ENCODE measurements at regions not wholly inside any gene's neighbourhood (a gene's known extent, or its start where the extent isn't known, plus 50 kb on each side); places are given as distances from the start of the nearest gene placed in this dataset.
"Not testable (repeated sequence)": the region's sequence is repeated elsewhere in the genome, so short reads cannot be mapped to it uniquely, and the experiment has no call there.

DNA sequence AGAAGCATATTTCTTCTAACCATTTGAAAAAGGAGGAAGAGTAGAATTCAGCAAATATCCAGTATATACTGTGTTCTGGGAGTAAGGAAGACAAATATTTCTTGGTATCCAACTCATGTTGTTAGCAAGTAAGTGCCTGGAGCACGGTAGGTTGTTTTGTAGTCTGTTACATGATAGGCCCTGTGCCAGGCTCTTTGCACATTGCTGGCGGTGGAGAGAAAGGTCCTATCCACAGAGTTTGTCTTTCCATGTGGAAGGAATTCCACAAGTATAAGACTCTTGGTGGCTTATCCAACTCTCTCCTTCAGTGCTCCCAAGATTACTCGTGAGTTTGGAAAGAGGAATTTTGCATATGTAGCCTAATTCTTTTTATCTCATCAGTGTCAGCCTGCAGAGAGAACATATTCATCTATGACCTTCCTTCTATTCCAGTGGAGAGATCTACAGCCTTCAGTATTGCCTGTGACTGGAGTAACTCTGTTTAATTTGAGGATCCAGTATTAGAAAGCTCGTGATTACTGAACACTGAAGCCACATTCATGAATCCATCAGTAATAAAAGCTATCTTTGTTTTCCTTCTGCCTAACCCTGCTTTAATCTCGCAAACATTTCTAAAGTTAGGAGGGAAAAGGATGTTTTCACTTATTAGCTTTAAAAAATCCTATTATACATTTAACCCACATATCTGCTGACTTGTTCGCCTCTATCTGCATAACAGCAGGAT, 183.9 kb upstream of the CSNK1A1L start:
- no peak for DNase-seq

DNA sequence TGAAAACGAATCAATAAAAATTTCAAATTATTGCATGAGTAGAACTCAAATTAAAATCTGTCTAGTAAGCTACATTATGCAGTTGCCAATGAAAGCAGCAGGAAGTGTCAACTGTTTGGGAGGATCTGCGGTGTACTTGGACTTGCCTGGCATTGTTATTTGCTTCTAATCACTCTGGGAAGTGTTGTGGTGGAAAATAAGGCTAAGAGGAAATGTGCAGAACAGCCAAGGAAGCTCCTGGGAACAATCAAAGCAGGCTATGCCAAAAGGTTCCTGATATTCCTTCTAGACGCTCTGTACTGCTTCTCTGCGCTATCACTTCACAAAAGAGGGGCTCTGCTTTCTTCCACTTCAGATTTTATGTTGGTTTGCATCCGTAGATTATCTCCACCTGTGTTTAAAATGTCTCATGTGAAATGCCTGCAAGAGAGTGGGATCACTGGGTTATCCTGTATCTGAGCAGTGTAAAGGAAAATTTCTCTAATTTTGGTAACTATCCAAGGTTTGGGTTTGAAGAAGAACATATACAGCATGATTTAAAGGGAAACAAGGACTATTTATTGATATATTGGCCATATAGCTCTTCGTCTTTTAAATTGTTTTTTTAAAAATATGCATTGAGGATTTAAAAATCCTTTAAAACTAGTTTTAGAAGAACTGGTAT, 182.7 kb upstream of the CSNK1A1L start:
- no peak for DNase-seq

DNA sequence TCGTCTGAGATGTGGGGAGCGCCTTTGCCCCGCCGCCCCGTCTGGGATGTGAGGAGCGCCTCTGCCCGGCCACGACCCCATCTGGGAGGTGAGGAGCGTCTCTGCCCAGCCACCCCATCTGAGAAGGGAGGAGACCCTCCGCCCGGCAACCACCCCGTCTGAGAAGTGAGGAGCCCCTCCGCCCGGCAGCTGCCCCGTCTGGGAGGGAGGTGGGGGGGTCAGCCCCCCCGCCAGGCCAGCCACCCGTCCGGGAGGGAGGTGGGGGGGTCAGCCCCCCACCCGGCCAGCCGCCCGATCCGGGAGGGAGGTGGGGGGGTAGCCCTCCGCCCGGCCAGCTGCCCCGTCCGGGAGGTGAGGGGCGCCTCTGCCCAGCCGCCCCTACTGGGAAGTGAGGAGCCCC, 174.8 kb upstream of the CSNK1A1L start:
- DNase-seq: not testable (repeated sequence)

DNA sequence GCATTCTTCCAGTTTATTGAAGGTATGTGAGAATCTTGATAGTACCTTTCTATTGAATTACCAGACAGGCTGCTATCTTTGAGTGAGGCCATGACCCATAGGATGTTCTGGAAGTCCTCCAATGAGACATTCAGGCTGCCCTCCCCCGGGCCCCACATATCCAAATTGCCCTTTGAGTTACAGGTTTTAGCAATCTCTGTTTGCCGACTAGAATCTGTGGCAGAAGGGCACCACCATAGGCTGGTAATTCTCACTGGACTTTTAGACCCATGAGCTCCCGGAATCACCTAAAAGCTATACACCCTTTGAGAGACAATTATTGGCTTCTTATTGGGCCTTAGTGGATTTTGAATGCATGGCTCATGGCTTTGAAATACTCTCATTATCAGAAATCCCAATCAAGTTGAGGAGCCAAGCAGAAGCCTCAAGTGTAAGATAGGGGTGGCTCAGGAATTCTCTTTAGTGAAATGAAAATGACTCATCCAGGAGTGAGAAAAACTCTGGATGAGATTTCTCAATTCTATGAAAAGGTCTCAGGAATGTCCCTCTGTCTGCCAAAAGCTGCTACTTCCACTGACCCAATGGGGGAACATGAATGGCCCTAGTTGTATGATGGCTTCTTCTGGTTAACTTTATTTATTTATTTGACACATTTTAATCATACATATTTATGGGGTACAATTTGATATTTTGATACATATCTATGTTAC, 172.1 kb upstream of the CSNK1A1L start:
- DNase-seq: no peak

DNA sequence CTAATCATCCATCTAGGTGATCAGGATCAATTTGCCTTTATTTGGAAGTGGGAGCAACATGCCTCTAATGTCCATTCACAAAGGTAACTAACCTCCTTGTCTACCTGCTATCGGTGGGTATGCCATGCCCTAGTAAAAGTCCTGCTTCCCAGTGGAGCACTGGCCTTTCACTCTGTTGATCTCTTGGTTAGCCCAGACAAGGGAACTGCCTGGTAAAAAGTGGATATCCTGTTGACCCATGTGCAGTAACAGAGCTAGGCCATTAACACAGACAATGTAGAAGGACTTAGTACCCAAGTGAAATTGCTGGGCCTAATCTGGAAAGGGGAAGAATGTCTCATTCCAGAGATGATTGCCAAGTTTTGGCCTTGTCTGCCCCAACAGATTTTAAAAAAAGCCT, 171.5 kb upstream of the CSNK1A1L start:
- DNase-seq: no peak

DNA sequence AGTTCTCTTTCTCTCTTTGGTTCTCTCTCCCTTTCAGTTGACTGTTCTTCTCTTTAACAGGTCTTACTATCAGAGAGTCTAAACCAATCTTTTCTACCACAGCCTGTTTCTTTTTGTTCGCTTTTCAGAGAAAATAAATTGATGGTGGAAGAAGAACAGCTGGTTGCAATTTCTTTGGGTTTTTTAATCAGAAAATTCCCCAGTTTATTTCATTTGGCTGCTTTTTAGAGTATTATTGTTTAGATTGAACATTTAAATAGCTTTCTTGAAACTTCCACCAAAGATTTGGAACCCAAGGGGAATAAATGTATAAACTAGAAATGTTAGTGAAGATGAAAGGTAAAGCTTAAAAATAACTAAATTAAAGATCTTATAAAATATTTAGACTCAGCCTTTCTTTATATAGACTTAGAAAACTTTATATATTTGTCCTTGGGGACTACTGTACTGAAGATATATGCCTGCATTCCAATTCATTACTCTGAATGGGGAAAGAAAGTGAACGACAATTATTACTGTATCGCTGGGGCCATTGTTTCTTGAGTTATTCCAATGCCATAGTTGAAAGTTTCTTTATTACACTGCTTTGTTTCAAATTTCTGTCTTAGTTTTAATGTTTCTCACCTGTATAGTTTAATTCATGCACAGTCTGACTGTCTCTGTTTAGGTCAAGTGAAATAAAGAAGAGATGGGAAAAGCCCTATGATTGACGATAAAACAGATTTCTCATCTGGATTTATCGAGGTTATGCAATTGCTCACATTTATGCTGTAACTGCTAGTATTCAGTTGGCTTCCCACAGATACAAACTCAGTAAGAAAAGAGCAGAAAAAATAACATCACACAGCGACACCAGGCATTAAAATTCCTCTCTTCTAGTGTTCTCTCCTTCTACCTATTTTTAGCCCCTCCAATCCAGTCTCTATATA, 169.4 kb upstream of the CSNK1A1L start:
- no peak for DNase-seq

DNA sequence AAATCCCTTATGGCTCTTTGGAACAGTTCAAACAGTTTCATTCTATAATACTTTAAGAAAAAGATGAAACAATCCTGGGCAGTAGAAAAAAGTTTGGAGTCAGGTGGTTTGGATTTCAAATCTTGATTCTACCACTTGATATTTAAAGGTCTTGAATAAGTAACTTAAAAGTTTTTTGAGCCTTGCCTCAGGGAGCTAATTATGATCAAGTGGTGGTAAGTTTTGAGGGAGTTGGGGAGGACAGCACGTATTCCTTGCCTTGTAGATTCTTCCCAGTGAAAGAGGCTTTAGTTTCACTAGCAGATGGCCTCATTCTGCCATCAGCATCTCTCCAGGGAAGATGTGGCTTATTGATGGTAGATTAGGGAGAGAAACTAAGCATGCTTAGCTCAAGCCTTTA, 168.4 kb upstream of the CSNK1A1L start:
- DNase-seq: no peak

DNA sequence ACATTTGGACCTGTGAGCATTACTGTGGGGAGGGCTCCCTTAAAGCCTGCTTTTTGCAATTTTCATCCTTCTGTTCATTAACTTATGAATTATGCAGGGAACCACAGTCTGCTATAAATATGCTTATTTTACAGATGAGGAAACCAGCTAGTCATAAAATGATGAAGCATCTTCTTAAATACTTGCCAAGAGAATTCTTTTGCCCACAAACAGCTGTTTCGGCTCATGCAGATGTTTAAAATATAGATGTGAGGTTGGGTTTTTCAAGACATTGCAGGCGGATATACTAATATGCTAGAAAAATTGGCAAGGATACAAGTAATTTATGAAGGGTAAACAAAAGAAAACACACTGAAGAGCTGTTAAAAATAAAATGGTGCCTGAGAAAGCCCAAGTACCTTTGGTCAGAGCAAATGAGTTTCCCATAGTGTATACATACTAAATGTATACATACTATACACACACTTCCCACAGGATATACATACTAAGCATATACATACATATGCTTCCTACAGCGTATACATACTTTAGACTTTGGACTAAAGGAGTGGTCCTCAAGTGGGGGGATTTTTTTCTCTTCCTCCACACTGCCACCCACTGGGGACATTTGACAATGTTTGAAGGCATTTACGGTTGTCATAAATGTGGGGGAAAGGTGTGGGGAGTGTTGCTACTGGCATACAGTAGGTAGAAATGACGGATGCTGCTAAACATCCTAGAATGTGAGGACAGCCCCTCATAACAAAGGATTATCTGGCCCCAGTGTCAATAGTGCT, 164.9 kb upstream of the CSNK1A1L start:
- DNase-seq: no peak

DNA sequence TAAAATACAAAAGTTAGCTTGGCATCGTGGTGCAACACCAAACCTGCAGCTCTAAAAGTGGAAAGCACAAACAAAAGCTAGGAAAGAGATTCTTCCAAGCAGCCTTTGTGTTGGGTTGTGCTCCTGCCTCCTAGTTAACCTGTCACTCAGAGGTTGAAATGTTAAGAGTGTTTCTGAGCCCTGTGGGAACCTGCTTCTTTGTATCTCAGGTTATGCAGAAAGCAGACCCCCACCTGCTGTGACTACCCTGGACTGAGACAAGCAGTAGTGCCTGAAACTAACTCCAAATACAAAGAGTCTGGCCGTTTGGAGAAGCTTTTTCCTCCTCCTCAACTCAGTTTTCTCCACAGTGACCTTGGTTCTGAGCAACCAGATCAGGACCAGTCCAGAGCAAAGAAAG, 158.4 kb upstream of the CSNK1A1L start:
- no peak for DNase-seq

DNA sequence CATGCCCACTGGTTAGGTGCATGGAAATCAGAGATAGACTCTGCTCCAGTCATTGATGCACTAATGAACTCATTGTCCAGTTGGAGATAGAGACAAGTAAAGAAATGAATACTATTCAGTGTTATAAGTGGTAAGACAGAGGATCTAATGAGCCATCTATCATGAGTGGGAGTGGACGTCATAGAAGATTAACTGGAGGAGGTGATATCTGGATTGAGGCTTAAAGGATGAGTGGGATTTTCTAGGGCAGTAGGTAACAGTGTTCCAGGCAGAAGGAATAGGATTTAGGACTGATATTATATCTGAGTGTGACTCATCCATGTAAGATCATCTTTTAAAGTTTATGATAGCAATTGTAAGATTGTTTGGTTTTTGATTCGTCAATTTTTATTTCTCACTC, 152.2 kb upstream of the CSNK1A1L start:
- DNase-seq: no peak

DNA sequence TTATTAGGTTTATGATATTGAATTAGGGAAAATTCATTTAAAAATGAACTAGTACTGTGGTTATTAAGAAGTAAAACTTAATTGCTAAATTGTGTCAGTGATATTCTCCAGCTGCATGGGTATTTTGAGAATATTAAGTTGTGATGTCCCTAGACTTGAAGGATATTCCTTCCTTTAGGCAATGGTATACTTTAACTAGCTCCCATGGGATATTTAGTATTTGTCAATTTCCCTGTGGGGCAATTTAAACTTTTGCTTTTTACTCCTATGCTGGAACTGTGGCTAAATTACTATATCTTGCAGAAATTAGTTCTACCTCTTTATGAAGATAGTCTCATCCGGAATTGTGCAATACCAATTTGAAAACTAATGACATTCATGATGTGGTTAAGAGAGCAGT, 151.6 kb upstream of the CSNK1A1L start:
- DNase-seq: no peak

DNA sequence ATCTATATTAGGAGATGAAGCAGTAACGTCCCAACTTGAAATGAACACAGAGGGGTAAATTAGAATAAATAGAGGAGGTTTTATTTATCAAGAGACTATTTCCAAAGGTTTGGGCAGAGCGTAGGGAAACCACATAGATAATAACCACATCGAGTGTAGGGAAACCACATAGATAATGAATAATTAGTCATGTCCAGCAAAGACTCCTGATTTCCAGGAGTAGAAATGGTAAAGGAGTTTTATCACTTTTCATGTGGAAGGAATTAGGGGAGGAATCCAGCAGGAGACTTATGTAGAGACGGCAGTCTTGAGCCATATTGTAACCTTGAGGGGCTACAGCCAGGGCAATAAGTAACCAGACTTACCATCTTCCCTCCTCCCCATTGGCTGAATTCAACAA, 136.3 kb upstream of the CSNK1A1L start:
- DNase-seq: no peak

DNA sequence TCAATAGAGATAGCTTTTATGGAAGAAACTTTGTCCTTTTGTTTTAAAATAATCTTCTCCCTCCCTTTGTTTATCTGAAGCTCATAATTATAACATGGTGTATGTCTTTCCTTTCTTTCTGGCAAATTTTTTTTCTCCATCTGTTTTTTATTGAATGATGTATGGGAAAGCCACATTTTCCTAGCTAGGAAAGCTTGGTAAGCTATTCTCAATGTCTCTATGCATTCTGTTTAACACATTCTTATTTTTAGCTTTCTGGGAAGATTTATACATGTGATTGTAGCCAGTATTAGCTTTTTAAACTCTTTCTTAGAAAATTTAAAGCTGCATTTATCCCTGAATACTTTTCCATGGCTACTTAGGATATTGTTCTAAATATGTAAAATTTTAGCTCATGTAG, 124.9 kb upstream of the CSNK1A1L start:
- no peak for DNase-seq

DNA sequence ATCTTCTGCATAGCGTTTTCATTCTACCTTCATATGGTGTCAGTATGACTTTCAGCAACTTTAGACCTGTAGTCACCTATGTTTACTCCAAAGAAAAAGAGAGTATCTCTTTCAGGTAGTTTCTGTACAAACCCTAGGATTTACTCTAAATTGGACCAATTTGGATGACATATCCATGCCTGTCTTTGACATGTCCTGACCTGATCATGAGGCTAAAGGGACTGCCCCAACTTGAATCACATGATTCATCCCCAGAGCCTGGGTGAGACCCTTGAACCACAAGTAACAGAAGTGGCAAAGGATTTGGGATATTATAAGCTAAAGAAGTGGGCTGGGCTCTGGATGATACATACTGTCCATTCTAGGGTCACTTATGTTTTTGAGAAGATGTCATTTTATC, 124.5 kb upstream of the CSNK1A1L start:
- DNase-seq: no peak

DNA sequence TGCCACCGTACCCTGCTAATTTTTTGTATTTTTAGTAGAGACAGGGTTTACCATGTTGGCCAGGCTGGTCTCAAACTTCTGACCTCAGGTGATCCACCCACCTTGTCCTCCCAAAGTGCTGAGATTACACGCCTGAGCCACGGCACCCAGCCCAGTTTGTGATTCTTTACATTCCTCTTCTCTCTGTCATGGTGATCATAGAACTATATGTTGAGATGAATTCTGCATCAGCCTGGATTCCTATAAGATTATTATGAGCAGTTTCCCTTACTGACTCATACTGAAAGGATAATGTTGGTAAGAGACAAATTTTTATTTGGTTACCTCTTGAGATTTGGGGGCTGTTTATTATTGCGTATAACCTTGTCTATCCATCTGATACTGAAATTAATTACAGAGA, 121.5 kb upstream of the CSNK1A1L start:
- DNase-seq: no peak

DNA sequence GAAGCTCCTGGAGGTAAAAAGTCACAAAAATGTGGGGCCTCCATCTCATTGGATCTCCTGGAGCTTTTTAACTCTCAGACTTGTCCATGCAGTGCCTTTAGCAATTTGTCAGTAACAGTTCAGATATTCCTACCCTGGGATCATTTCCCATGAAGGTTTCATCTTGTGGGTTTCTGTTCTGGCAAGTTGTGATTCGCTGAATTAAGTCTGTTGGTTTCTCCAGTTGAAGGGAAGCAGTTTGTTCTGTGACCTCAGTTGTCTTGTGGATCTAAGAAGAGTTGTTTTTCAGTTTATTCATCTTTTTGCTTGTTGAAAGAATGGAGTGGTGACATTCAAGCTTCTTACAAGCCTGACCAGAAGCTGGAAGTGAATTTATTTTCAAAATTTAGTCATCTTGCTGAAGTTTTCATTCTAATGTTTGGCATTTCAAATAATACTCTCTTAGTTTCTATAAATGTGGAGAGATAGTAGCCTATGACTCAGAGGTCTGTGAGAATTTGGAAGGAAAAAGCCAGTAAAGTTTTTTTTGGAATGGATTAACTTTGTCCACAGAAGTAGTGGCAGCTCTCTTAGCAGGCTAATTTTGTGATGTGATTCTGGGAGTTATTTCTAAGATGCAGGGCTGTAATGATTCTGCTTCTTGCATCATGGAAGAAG, 120.1 kb upstream of the CSNK1A1L start:
- no peak for DNase-seq

DNA sequence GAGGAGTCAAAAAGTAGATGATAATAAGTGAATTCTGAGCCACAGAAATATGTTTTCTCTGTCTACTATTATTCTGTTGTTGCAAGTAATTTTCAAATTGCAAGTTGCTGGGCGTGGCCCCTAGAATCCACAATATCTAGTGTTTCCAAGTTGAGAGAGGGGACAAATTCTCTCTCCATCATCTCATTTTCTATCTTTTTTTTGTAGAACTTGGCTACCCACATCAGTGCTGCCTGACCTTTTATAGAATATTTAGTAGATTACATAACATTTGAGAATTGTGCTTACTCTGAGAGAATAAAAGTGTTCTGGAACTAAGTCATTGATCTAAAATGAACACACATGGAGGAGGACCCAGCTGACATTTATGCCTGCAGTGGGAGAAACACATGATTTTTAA, 110.9 kb upstream of the CSNK1A1L start:
- DNase-seq: no peak

DNA sequence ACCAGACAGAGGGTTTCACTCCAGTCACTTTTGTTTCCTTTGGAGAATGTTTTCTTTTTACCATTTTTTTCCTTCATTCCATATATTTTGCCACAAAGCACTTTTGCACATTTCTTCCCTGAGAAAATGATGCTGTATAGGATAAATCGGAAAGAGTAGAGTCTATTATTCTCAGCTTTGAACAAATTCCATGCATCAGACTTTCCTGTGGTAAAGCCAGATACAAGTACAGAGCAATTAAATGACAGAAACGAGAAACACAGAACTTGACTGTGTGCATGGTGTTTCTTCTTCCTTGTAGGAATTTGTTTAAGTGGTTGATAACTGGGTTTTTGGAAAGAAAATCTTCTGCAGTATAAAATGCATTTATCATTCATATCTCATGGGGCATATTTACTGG, 107.4 kb upstream of the CSNK1A1L start:
- DNase-seq: no peak

DNA sequence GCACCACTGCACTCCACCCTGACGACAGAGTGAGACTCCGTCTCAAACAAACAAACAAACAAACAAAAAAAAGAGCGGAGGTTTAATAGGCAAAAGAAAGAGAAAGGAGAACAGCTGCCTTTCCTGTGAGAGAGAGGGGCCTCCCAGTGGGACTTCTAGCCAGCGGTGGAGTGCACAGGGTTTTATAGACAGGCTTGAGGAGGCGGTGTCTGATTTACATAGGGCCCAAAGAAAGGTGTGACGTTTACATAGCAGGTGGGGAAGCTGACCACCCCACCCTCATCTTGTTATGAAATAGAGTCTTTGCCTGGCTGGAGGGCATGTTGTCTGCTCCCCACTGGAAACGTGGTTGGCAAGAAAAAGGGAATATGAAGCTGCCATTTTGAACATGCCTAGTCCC, 106.0 kb upstream of the CSNK1A1L start:
- DNase-seq: no peak

DNA sequence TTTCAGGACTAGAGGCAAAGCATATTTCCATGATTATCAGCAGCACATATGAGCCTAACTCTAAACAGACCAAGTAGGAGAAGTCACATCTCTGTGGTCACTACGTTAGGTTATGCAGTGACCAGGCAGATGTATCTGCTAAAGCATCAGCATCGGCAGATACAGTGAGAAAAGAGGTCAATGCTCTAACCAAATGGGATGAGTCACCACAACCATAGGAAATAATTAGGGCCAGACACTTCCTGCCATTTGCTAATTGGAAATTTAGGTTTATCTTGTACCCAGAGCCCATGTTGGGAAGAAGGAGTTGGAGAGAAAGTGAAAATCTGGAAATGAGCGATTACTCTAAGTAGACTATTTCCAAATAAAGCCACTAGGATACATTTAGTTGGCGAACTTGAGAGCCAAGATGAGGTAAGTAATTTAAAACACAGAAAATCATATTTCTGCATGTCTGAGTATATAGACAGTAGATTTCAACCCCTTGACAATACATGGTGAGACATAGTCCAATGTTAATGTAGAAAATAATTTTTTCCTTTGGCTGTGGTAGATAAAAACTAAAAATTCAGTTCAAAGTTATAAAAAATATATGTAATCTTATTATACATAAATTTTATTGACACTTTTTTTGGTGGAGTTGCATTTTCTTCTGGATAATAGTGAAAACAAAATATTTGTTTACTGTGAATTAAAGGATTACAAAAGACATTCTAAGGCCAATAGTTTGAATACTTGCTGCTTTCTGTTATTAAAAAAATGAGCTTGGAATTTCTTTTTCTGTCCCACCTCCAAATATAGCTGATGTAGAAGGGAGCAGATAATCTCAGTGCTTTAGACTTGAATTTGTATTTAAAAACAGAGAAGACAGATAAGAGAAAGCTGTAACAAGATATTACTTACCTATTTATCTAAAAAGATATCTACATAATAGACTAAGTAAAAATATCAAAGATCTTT, 104.4 kb upstream of the CSNK1A1L start:
- no peak for DNase-seq
